ENCODE measurements at regions not wholly inside any gene's neighbourhood (a gene's known extent, or its start where the extent isn't known, plus 50 kb on each side); places are given as distances from the start of the nearest gene placed in this dataset.

GRCh38 chr15:87619161-87619960 is 637.2 kb downstream of the NTRK3 start:
- TF ChIP-seq RARB (CRISPR knock-in tag; IDR thresholded peaks at IDR 0.05) (no peak), BACH2 (CRISPR knock-in tag; IDR thresholded peaks at IDR 0.05; ENCODE audit: borderline replicate concordance) (no peak), POU6F1 (CRISPR knock-in tag; IDR thresholded peaks at IDR 0.05; ENCODE audit: borderline replicate concordance, low read depth) (no peak), TSHZ2 (CRISPR knock-in tag; IDR thresholded peaks at IDR 0.05) (no peak), ZC3H10 (CRISPR knock-in tag; IDR thresholded peaks at IDR 0.05) (no peak), CREB5 (CRISPR knock-in tag; IDR thresholded peaks at IDR 0.05; ENCODE audit: low read depth) (no peak), PATZ1 (CRISPR knock-in tag; IDR thresholded peaks at IDR 0.05; ENCODE audit: borderline replicate concordance) (no peak), ESRRG (CRISPR knock-in tag; IDR thresholded peaks at IDR 0.05) (no peak), PPARA (CRISPR knock-in tag; IDR thresholded peaks at IDR 0.05; ENCODE audit: borderline replicate concordance) (no peak), TOX (CRISPR knock-in tag; IDR thresholded peaks at IDR 0.05; ENCODE audit: borderline replicate concordance) (no peak), ISL1 (CRISPR knock-in tag; IDR thresholded peaks at IDR 0.05) (0 out of 2 replicates have a peak, but pooled peaks have one; percentile 30)

Measured in SK-N-SH treated with all-trans-retinoic acid at 6 μM for 48 hours (cell line).